ENCODE measurements at regions not wholly inside any gene's neighbourhood (a gene's known extent, or its start where the extent isn't known, plus 50 kb on each side); places are given as distances from the start of the nearest gene placed in this dataset.

DNA sequence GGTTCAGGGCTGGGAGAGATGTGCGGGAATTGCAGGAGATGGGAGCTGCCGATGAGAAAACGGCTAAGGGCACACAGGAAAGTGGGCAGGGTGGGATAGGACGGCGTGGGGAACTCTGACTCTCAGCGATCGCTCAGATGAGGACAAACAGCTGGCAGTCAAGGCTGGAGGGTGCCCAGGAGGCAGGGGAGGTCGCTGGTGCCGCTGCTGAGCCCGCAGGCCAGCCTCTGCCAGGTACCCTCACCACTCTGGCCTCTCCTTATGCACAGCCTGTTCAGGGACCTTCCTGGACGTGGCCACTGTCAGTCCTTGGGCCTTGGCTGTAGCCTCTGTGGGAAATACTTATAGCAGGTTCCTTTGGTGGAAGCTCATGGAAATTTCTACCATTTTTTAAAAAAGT, 308.6 kb downstream of the TEX29 start:
- no peak overlapping the region for H3K4me2 ChIP-seq (ENCODE audit: low read depth, low read length, poor library complexity, severe bottlenecking)
- TF ChIP-seq, protein P1, sequence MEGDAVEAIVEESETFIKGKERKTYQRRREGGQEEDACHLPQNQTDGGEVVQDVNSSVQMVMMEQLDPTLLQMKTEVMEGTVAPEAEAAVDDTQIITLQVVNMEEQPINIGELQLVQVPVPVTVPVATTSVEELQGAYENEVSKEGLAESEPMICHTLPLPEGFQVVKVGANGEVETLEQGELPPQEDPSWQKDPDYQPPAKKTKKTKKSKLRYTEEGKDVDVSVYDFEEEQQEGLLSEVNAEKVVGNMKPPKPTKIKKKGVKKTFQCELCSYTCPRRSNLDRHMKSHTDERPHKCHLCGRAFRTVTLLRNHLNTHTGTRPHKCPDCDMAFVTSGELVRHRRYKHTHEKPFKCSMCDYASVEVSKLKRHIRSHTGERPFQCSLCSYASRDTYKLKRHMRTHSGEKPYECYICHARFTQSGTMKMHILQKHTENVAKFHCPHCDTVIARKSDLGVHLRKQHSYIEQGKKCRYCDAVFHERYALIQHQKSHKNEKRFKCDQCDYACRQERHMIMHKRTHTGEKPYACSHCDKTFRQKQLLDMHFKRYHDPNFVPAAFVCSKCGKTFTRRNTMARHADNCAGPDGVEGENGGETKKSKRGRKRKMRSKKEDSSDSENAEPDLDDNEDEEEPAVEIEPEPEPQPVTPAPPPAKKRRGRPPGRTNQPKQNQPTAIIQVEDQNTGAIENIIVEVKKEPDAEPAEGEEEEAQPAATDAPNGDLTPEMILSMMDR (conservative IDR thresholded peaks at IDR 0.05; ENCODE audit: low read length): no peak
- TF ChIP-seq EZH2phosphoT487 (IDR thresholded peaks at IDR 0.05; ENCODE audit: borderline replicate concordance): no peak
- H3K9me3 ChIP-seq (ENCODE audit: insufficient read depth, low read depth, low read length): no peaks in the 10 kb centered on the region; the same call in 1 of the 2 replicates
- no peaks in the 10 kb centered on the region for H3F3A ChIP-seq (ENCODE audit: low read depth)
- H3K27me3 ChIP-seq (ENCODE audit: insufficient read depth, low read length, poor library complexity, severe bottlenecking): no peaks in the 10 kb centered on the region
- H3K4me3 ChIP-seq (ENCODE audit: low read length, poor library complexity, severe bottlenecking): no peak overlapping the region
- H2AFZ ChIP-seq (ENCODE audit: low read length): no peak overlapping the region
- H3K4me1 ChIP-seq (ENCODE audit: insufficient read depth, low read length, poor library complexity, severe bottlenecking): no peaks in the 10 kb centered on the region
- H3K9ac ChIP-seq (ENCODE audit: low read depth, low read length, poor library complexity, severe bottlenecking): no peak overlapping the region
- no peaks in the 10 kb centered on the region for H3K36me3 ChIP-seq (ENCODE audit: insufficient read depth, low read length)
- H3K79me2 ChIP-seq (ENCODE audit: insufficient read depth, low read length): no peaks in the 10 kb centered on the region
- H4K20me1 ChIP-seq (ENCODE audit: insufficient read depth, low read length, poor library complexity, severe bottlenecking): no peaks in the 10 kb centered on the region
- no peaks in the 10 kb centered on the region for H3K9me2 ChIP-seq (replicated peaks; ENCODE audit: low read depth, low read length)

DNA sequence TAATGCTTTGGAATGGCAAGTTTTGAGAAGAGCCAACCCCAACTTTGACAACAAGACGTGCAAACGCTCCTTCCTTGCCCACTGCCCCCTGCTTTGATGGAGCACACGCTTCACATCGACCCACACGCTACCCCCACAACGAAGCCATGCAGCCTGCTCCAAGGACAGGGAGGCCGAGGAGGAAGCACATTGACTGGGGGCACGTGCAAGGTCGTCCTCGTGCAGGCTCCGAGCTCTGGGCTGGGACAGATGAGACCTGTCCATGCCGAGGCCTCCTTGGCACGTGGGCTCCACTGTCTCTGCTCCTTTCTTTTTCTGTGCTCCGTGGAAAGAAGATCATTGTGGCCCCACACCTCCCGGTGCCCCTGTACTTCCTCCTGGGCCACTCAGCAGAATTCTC, 309.0 kb downstream of the TEX29 start:
- no peaks in the 10 kb centered on the region for H3K27me3 ChIP-seq (ENCODE audit: insufficient read depth, low read length, poor library complexity, severe bottlenecking)

DNA sequence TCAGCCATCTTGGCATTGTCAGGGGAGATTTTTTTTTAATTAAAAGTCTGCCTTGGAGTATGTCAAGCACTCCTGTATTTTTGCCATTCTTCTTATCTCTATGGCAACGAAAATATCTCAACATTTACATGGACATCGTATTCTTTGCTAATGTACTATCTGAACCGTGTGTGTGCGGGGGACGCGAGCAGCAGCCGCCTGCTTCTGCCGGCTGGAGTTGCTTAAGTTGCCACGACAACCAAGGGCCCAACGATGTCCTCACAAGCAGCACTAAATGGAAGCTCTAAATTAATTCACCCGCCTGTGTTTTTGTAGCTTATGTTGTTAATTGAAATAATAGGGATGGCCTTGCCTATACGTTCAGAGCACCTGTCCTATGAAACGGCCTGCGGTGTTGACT, 309.5 kb downstream of the TEX29 start:
- TF ChIP-seq, protein P1 (conservative IDR thresholded peaks at IDR 0.05; ENCODE audit: low read length): no peak
- Histone ChIP-seq H3K9me3 (ENCODE audit: insufficient read depth, low read depth, low read length) (no peaks in the 10 kb centered on the region; the same call in 1 of the 2 replicates), H3K36me3 (ENCODE audit: insufficient read depth, low read length) (no peaks in the 10 kb centered on the region), H3K27me3 (ENCODE audit: insufficient read depth, low read length, poor library complexity, severe bottlenecking) (no peaks in the 10 kb centered on the region), H3K4me3 (ENCODE audit: low read length, poor library complexity, severe bottlenecking) (no peak overlapping the region), H3K9me2 (replicated peaks; ENCODE audit: low read depth, low read length) (no peaks in the 10 kb centered on the region), H4K20me1 (ENCODE audit: insufficient read depth, low read length, poor library complexity, severe bottlenecking) (no peaks in the 10 kb centered on the region), H3F3A (ENCODE audit: low read depth) (no peaks in the 10 kb centered on the region), H3K9ac (ENCODE audit: low read depth, low read length, poor library complexity, severe bottlenecking) (no peak overlapping the region), H3K79me2 (ENCODE audit: insufficient read depth, low read length) (no peaks in the 10 kb centered on the region), H2AFZ (ENCODE audit: low read length) (no peak overlapping the region), H3K4me2 (ENCODE audit: low read depth, low read length, poor library complexity, severe bottlenecking) (no peak overlapping the region), H3K4me1 (ENCODE audit: insufficient read depth, low read length, poor library complexity, severe bottlenecking) (no peaks in the 10 kb centered on the region)

More for the DNA sequence above, 309.0 kb downstream of the TEX29 start:
- Histone ChIP-seq H3K4me3 (ENCODE audit: low read length, poor library complexity, severe bottlenecking) (no peak overlapping the region), H3K4me1 (ENCODE audit: insufficient read depth, low read length, poor library complexity, severe bottlenecking) (no peaks in the 10 kb centered on the region), H3K79me2 (ENCODE audit: insufficient read depth, low read length) (no peaks in the 10 kb centered on the region), H4K20me1 (ENCODE audit: insufficient read depth, low read length, poor library complexity, severe bottlenecking) (no peaks in the 10 kb centered on the region), H3K9me3 (ENCODE audit: insufficient read depth, low read depth, low read length) (no peaks in the 10 kb centered on the region; the same call in 1 of the 2 replicates), H3K9me2 (replicated peaks; ENCODE audit: low read depth, low read length) (no peaks in the 10 kb centered on the region), H3K4me2 (ENCODE audit: low read depth, low read length, poor library complexity, severe bottlenecking) (no peak overlapping the region), H3K36me3 (ENCODE audit: insufficient read depth, low read length) (no peaks in the 10 kb centered on the region), H2AFZ (ENCODE audit: low read length) (no peak overlapping the region), H3F3A (ENCODE audit: low read depth) (no peaks in the 10 kb centered on the region), H3K9ac (ENCODE audit: low read depth, low read length, poor library complexity, severe bottlenecking) (no peak overlapping the region)
- TF ChIP-seq EZH2phosphoT487 (IDR thresholded peaks at IDR 0.05; ENCODE audit: borderline replicate concordance): no peak
- TF ChIP-seq, protein P1 (conservative IDR thresholded peaks at IDR 0.05; ENCODE audit: low read length): no peak

Data from Loucy (cell line).